ENCODE measurements at regions not wholly inside any gene's neighbourhood (a gene's known extent, or its start where the extent isn't known, plus 50 kb on each side); places are given as distances from the start of the nearest gene placed in this dataset.

GRCh38 chr2:79368116-79368630, 144.7 kb upstream of the CTNNA2 start:
- Histone ChIP-seq H3K27me3 (ENCODE audit: control insufficient read depth in 1 of 2, insufficient read depth in 2 of 2, low read length in 2 of 2) (peaks cover 0 to 30% of the 10 kb centered on the region in 2 experiments; a peak in 2 of 5 replicates), H3K4me3 (replicated peaks in 1 of 3; ENCODE audit: insufficient read depth in 1 of 3, low read depth in 2 of 3, low read length in 3 of 3) (no peak overlapping the region), H3K9ac (ENCODE audit: insufficient read depth, low read depth, low read length) (no peak overlapping the region), H3K27ac (ENCODE audit: extremely low read length, insufficient read depth, low read length) (no peak overlapping the region), H3K36me3 (replicated peaks in 1 of 2; ENCODE audit: control insufficient read depth in 1 of 2, insufficient read depth in 2 of 2, low read length in 2 of 2) (no peaks in the 10 kb centered on the region), H3K9me3 (ENCODE audit: low read length) (no peaks in the 10 kb centered on the region), H3K4me2 (ENCODE audit: low read depth, low read length) (no peak overlapping the region), H2AFZ (ENCODE audit: low read length) (no peak overlapping the region), H3K79me2 (ENCODE audit: insufficient read depth, low read length) (no peaks in the 10 kb centered on the region), H4K20me1 (ENCODE audit: insufficient read depth, low read length) (no peaks in the 10 kb centered on the region), H3K4me1 (ENCODE audit: insufficient read depth, low read length) (no peaks in the 10 kb centered on the region)
- FAIRE-seq = no peak
- WGBS (ENCODE audit: low lambda C conversion rate) = 5% methylated on average over 5 of the region's 5 CpGs
- POLR2A ChIA-PET = no interaction called here
- in situ Hi-C loops (cut with HindIII; ENCODE audit: extremely low pct_ligation_motif_present, low pct_unique_long_range_greater_than_20kb) = no loop called here
- CTCF ChIA-PET (ENCODE audit: low intra/inter-chr PET ratio, low total read pairs) = no interaction called here
- ATAC-seq = no peak
- intact Hi-C loops (cut with micrococcal nuclease; ENCODE audit: unreplicated experiment) = no loop called here
- no peak for DNase-seq (ENCODE audit: low spot score)
- no TSS peak for BruUV-seq (replicated peaks)
- no peak for TF ChIP-seq ZNF10 (CRISPR knock-in tag; IDR thresholded peaks at IDR 0.05; ENCODE audit: borderline replicate concordance, low read depth)
- no peak for TF ChIP-seq ZNF790 (CRISPR knock-in tag; IDR thresholded peaks at IDR 0.05; ENCODE audit: borderline replicate concordance)
- no peak for TF ChIP-seq GMEB1 (CRISPR knock-in tag; IDR thresholded peaks at IDR 0.05; ENCODE audit: borderline replicate concordance)
- TF ChIP-seq TBX3 (IDR thresholded peaks at IDR 0.05; ENCODE audit: borderline replicate concordance) = no peak
- no peak for TF ChIP-seq LCORL (IDR thresholded peaks at IDR 0.05)
- TF ChIP-seq LCORL (CRISPR knock-in tag; IDR thresholded peaks at IDR 0.05) = no peak
- no peak for TF ChIP-seq SMAD3 (CRISPR knock-in tag; IDR thresholded peaks at IDR 0.05)
- no peak for TF ChIP-seq PHF5A (CRISPR knock-in tag; IDR thresholded peaks at IDR 0.05; ENCODE audit: low read depth, unreplicated experiment)
- TF ChIP-seq MAZ (IDR thresholded peaks at IDR 0.05; ENCODE audit: borderline replicate concordance, low read depth, low read length) = no peak
- TF ChIP-seq MAZ (CRISPR knock-in tag; IDR thresholded peaks at IDR 0.05; ENCODE audit: low read depth) = no peak
- no peak for TF ChIP-seq ATF7-NPFF (CRISPR knock-in tag; IDR thresholded peaks at IDR 0.05; ENCODE audit: low read depth)
- no peak for TF ChIP-seq ZBTB37 (CRISPR knock-in tag; IDR thresholded peaks at IDR 0.05)
- no peak for TF ChIP-seq ZNF407 (CRISPR knock-in tag; IDR thresholded peaks at IDR 0.05; ENCODE audit: not compliant biosample characterization)
- TF ChIP-seq RAD21 (CRISPR knock-in tag; IDR thresholded peaks at IDR 0.05) = no peak
